HepG2 (cell line): ENCODE measurements at regions not wholly inside any gene's neighbourhood (a gene's known extent, or its start where the extent isn't known, plus 50 kb on each side); places are given as distances from the start of the nearest gene placed in this dataset.

Experiments
- GATAD2A ChIP-seq: IDR thresholded peaks from 2 replicates; pipeline ENCODE4 v1.6.1; 2016
- HMGA1 ChIP-seq: sonication (generic); formaldehyde crosslinking; conservative IDR thresholded peaks from 2 replicates; pipeline ENCODE4 v1.4.0; 2020; ENCODE audit warnings: missing genetic modification reagents
- MZF1 ChIP-seq: sonication (generic); formaldehyde crosslinking; IDR thresholded peaks from 2 replicates; pipeline ENCODE4 v1.8.1; 2023; ENCODE audit warnings: mild to moderate bottlenecking, missing genetic modification reagents, borderline replicate concordance
- NFIB ChIP-seq: sonication (generic); formaldehyde crosslinking; IDR thresholded peaks from 2 replicates; pipeline ENCODE4 v1.9.0; 2021; ENCODE audit warnings: missing genetic modification reagents, mild to moderate bottlenecking, borderline replicate concordance
- ONECUT2 ChIP-seq: sonication (generic); formaldehyde crosslinking; IDR thresholded peaks from 2 replicates; pipeline ENCODE4 v1.4.0; 2020; ENCODE audit warnings: missing genetic modification reagents
- PHB2 ChIP-seq: fragments of 450-650 bp; IDR thresholded peaks from 2 replicates; pipeline ENCODE4 v1.6.1; 2018; ENCODE audit not compliant: partially characterized antibody
- RBM22 ChIP-seq: fragments of 200-400 bp; formaldehyde crosslinking; optimal IDR thresholded peaks from 2 replicates; pipeline ENCODE3; 2017; ENCODE audit warnings: mild to moderate bottlenecking, low read length, moderate library complexity
- RBM39 ChIP-seq: fragments of 200-400 bp; formaldehyde crosslinking; IDR thresholded peaks from one replicate; pipeline ENCODE4 v1.6.1; 2018; ENCODE audit warnings: antibody characterized with exemption, mild to moderate bottlenecking, low read depth, low read length; ENCODE audit not compliant: poor library complexity, severe bottlenecking
- RFXAP ChIP-seq: sonication (generic); formaldehyde crosslinking; IDR thresholded peaks from 2 replicates; pipeline ENCODE4 v1.4.0; 2020; ENCODE audit warnings: missing genetic modification reagents, borderline replicate concordance
- SMC3 ChIP-seq: IDR thresholded peaks from 2 replicates; pipeline ENCODE4 v1.6.1; 2011; ENCODE audit warnings: low read length, improper control_type of control experiment
- SP5 ChIP-seq: IDR thresholded peaks from 2 replicates; pipeline ENCODE4 v1.6.1; 2016; ENCODE audit warnings: low read depth, borderline replicate concordance
- SRSF1 ChIP-seq: fragments of 200-400 bp; formaldehyde crosslinking; optimal IDR thresholded peaks from 2 replicates; pipeline ENCODE3; 2017; ENCODE audit warnings: mild to moderate bottlenecking, low read depth, low read length, moderate library complexity
- ZFP36L2 ChIP-seq: sonication (generic); formaldehyde crosslinking; IDR thresholded peaks from 2 replicates; pipeline ENCODE4 v1.4.0; 2020; ENCODE audit warnings: missing genetic modification reagents
- ZNF224 ChIP-seq: sonication (generic); formaldehyde crosslinking; IDR thresholded peaks from 2 replicates; pipeline ENCODE4 v1.5.0; 2020; ENCODE audit warnings: mild to moderate bottlenecking, missing genetic modification reagents
- TF ChIP-seq, protein P1 (sequence below): sonication (generic); formaldehyde crosslinking; IDR thresholded peaks from 2 replicates; pipeline ENCODE4 v1.5.0; 2020; ENCODE audit warnings: mild to moderate bottlenecking, missing genetic modification reagents, moderate library complexity
- TF ChIP-seq, protein P2 (sequence below): sonication (generic); formaldehyde crosslinking; conservative IDR thresholded peaks from 2 replicates; pipeline ENCODE4 v1.8.1; 2023; ENCODE audit warnings: missing genetic modification reagents
- TF ChIP-seq, protein P3 (sequence below): IDR thresholded peaks from 2 replicates; pipeline ENCODE4 v1.6.1; 2016
- TF ChIP-seq, protein P4 (sequence below): sonication (generic); formaldehyde crosslinking; IDR thresholded peaks from 2 replicates; pipeline ENCODE4 v1.4.0; 2020; ENCODE audit warnings: missing genetic modification reagents
- TF ChIP-seq, protein P5 (sequence below): sonication (generic); formaldehyde crosslinking; IDR thresholded peaks from 2 replicates; pipeline ENCODE4 v1.4.0; 2020; ENCODE audit warnings: low read depth, missing genetic modification reagents

DNA sequence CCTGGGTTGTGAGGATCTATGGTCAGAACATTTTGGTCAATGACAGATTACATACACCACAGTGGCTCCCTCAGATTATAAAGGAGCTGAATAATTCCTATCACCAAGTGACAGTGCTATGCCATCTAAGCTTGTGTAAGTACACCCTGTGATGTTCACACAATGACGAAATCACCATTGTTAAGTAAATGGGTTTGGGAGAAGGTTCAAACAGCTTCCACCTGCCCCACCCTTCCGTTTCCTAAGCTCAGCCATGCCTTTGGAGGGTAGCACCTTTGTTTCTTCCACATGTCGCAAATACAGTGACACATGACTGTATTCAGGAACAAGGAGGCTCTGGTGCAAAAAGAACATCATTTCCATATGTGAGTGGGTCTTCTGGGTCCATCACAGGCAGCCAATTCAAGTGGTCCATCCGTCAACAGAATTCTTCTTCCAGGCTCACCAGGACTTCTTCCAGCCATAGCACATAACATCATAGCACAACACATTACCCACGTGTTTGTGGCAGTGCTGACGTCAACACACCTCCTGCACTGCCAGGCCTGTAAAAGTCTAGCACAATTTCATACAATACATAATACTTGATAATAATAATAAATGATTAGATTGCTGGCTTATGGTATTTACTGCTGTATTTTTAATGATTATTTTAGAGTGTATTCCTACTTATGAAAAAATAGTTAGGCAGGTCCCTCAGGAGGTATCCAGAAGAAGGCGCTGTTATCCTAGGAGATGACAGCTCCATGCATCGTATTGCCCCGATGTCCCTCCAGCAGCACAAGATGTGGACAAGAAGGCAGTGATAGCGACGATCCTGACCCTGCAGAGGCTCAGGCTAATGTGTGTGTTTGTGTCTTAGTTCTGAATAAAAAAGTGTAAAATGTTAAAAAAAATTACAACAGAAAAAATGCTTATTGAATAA, 264.8 kb downstream of the ANAPC1 start (continued):
- TF ChIP-seq, protein P1, sequence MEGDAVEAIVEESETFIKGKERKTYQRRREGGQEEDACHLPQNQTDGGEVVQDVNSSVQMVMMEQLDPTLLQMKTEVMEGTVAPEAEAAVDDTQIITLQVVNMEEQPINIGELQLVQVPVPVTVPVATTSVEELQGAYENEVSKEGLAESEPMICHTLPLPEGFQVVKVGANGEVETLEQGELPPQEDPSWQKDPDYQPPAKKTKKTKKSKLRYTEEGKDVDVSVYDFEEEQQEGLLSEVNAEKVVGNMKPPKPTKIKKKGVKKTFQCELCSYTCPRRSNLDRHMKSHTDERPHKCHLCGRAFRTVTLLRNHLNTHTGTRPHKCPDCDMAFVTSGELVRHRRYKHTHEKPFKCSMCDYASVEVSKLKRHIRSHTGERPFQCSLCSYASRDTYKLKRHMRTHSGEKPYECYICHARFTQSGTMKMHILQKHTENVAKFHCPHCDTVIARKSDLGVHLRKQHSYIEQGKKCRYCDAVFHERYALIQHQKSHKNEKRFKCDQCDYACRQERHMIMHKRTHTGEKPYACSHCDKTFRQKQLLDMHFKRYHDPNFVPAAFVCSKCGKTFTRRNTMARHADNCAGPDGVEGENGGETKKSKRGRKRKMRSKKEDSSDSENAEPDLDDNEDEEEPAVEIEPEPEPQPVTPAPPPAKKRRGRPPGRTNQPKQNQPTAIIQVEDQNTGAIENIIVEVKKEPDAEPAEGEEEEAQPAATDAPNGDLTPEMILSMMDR (CRISPR knock-in tag), result peak; percentile 39
- TF ChIP-seq, protein P2, sequence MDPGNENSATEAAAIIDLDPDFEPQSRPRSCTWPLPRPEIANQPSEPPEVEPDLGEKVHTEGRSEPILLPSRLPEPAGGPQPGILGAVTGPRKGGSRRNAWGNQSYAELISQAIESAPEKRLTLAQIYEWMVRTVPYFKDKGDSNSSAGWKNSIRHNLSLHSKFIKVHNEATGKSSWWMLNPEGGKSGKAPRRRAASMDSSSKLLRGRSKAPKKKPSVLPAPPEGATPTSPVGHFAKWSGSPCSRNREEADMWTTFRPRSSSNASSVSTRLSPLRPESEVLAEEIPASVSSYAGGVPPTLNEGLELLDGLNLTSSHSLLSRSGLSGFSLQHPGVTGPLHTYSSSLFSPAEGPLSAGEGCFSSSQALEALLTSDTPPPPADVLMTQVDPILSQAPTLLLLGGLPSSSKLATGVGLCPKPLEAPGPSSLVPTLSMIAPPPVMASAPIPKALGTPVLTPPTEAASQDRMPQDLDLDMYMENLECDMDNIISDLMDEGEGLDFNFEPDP (CRISPR knock-in tag), result no peak
- TF ChIP-seq RBM39 (no peak), GATAD2A (peak; percentile 72), SP5 (CRISPR knock-in tag) (no peak), RBM22 (no peak), ZFP36L2 (CRISPR knock-in tag) (no peak), SRSF1 (no peak), PHB2 (no peak), HMGA1 (CRISPR knock-in tag) (no peak), RFXAP (no peak), MZF1 (CRISPR knock-in tag) (no peak), ONECUT2 (no peak), ZNF224 (CRISPR knock-in tag) (no peak), NFIB (CRISPR knock-in tag) (no peak), SMC3 (0 out of 2 replicates have a peak, but pooled peaks have one; percentile 5)
- TF ChIP-seq, protein P3, sequence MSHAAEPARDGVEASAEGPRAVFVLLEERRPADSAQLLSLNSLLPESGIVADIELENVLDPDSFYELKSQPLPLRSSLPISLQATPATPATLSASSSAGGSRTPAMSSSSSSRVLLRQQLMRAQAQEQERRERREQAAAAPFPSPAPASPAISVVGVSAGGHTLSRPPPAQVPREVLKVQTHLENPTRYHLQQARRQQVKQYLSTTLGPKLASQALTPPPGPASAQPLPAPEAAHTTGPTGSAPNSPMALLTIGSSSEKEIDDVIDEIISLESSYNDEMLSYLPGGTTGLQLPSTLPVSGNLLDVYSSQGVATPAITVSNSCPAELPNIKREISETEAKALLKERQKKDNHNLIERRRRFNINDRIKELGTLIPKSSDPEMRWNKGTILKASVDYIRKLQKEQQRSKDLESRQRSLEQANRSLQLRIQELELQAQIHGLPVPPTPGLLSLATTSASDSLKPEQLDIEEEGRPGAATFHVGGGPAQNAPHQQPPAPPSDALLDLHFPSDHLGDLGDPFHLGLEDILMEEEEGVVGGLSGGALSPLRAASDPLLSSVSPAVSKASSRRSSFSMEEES (CRISPR knock-in tag), result 0 out of 2 replicates have a peak, but pooled peaks have one; percentile 57
- TF ChIP-seq, protein P4, sequence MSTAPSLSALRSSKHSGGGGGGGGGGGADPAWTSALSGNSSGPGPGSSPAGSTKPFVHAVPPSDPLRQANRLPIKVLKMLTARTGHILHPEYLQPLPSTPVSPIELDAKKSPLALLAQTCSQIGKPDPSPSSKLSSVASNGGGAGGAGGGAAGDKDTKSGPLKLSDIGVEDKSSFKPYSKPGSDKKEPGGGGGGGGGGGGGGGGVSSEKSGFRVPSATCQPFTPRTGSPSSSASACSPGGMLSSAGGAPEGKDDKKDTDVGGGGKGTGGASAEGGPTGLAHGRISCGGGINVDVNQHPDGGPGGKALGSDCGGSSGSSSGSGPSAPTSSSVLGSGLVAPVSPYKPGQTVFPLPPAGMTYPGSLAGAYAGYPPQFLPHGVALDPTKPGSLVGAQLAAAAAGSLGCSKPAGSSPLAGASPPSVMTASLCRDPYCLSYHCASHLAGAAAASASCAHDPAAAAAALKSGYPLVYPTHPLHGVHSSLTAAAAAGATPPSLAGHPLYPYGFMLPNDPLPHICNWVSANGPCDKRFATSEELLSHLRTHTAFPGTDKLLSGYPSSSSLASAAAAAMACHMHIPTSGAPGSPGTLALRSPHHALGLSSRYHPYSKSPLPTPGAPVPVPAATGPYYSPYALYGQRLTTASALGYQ (CRISPR knock-in tag), result no peak
- TF ChIP-seq, protein P5, sequence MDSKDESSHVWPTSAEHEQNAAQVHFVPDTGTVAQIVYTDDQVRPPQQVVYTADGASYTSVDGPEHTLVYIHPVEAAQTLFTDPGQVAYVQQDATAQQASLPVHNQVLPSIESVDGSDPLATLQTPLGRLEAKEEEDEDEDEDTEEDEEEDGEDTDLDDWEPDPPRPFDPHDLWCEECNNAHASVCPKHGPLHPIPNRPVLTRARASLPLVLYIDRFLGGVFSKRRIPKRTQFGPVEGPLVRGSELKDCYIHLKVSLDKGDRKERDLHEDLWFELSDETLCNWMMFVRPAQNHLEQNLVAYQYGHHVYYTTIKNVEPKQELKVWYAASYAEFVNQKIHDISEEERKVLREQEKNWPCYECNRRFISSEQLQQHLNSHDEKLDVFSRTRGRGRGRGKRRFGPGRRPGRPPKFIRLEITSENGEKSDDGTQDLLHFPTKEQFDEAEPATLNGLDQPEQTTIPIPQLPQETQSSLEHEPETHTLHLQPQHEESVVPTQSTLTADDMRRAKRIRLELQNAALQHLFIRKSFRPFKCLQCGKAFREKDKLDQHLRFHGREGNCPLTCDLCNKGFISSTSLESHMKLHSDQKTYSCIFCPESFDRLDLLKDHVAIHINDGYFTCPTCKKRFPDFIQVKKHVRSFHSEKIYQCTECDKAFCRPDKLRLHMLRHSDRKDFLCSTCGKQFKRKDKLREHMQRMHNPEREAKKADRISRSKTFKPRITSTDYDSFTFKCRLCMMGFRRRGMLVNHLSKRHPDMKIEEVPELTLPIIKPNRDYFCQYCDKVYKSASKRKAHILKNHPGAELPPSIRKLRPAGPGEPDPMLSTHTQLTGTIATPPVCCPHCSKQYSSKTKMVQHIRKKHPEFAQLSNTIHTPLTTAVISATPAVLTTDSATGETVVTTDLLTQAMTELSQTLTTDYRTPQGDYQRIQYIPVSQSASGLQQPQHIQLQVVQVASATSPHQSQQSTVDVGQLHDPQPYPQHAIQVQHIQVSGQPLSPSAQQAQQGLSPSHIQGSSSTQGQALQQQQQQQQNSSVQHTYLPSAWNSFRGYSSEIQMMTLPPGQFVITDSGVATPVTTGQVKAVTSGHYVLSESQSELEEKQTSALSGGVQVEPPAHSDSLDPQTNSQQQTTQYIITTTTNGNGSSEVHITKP (CRISPR knock-in tag), result 0 out of 2 replicates have a peak, but pooled peaks have one; percentile 22
